ENCODE measurements at regions not wholly inside any gene's neighbourhood (a gene's known extent, or its start where the extent isn't known, plus 50 kb on each side); places are given as distances from the start of the nearest gene placed in this dataset.

DNA sequence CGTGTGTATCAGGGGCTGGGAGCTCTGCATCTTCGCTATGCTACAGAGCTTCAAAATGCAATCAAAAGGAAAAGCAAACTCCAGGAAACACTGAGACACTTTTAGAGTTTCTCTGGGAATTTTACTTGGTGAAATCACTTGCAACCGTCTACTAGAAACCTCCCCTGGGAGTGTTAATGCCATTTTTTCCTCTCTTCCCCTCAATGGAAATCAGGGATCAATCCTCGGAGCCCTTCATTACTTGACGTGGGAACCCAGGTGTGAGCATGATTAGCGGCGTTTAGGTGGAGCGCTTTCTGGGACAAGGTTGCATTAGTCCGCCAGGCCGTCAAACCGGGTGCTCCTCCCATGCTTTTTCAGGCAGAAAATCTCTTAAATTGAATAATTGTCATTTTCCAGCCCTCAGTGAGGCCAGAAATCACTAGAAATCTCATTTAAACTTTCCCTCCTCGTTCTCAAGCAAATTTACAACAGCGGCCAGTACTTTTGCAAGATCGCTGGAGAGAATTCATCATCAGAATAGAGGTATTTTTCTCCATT lies 191.3 kb downstream of the IRX1 start:
- Histone ChIP-seq H3K36me3 (ENCODE audit: control insufficient read depth, insufficient read depth, low read length) (no peaks in the 10 kb centered on the region), H2BK15ac (replicated peaks; ENCODE audit: low read depth) (no peak overlapping the region), H3K23ac (ENCODE audit: low read length) (no peak overlapping the region), H3K27ac (ENCODE audit: low read depth, low read length) (no peak overlapping the region), H3K4me3 (ENCODE audit: low read length) (no peak overlapping the region), H3K56ac (ENCODE audit: low read length) (no peak overlapping the region), H2BK5ac (ENCODE audit: low read length) (no peak overlapping the region), H3K79me2 (ENCODE audit: control insufficient read depth, insufficient read depth, low read length) (no peaks in the 10 kb centered on the region), H4K5ac (ENCODE audit: low read length) (no peak overlapping the region), H3K4ac (ENCODE audit: low read depth, low read length) (no peak overlapping the region), H3K79me1 (ENCODE audit: low read length) (no peaks in the 10 kb centered on the region), H3K18ac (ENCODE audit: low read length) (no peak overlapping the region), H4K8ac (ENCODE audit: low read depth, low read length) (no peak overlapping the region), H2BK120ac (ENCODE audit: low read depth, low read length) (no peak overlapping the region), H3K27me3 (ENCODE audit: insufficient read depth, low read length, poor library complexity) (no peaks in the 10 kb centered on the region), H3K4me2 (ENCODE audit: low read length) (no peak overlapping the region), H3K9ac (ENCODE audit: low read length) (no peak overlapping the region), H3K4me1 (ENCODE audit: control insufficient read depth, low read depth, low read length) (no peaks in the 10 kb centered on the region), H2AK5ac (ENCODE audit: low read length) (no peak overlapping the region)
- WGBS (ENCODE audit: extremely low coverage, insufficient coverage, low lambda C conversion rate) = no CpG with 5 or more reads among the region's 14 CpGs
- DNase-seq = no peak

- H3K23ac ChIP-seq (ENCODE audit: low read length) = no peak overlapping the region
- no peak overlapping the region for H3K18ac ChIP-seq (ENCODE audit: low read length)
- no peak overlapping the region for H3K4ac ChIP-seq (ENCODE audit: low read depth, low read length)
- no CpG with 5 or more reads among the region's 10 CpGs for WGBS (ENCODE audit: extremely low coverage, insufficient coverage, low lambda C conversion rate)
- H2AK5ac ChIP-seq (ENCODE audit: low read length) = no peak overlapping the region
- no peaks in the 10 kb centered on the region for H3K79me1 ChIP-seq (ENCODE audit: low read length)
- no peaks in the 10 kb centered on the region for H3K27me3 ChIP-seq (ENCODE audit: insufficient read depth, low read length, poor library complexity)
- H3K56ac ChIP-seq (ENCODE audit: low read length) = no peak overlapping the region
- H3K9ac ChIP-seq (ENCODE audit: low read length) = no peak overlapping the region
- no peak overlapping the region for H3K4me3 ChIP-seq (ENCODE audit: low read length)
- H3K79me2 ChIP-seq (ENCODE audit: control insufficient read depth, insufficient read depth, low read length) = no peaks in the 10 kb centered on the region
- H4K5ac ChIP-seq (ENCODE audit: low read length) = no peak overlapping the region
- no peak overlapping the region for H3K27ac ChIP-seq (ENCODE audit: low read depth, low read length)
- no peak overlapping the region for H4K8ac ChIP-seq (ENCODE audit: low read depth, low read length)
- no peak overlapping the region for H2BK15ac ChIP-seq (replicated peaks; ENCODE audit: low read depth)
- DNase-seq = peak; percentile 11
- H3K36me3 ChIP-seq (ENCODE audit: control insufficient read depth, insufficient read depth, low read length) = no peaks in the 10 kb centered on the region
- H2BK5ac ChIP-seq (ENCODE audit: low read length) = no peak overlapping the region
- no peak overlapping the region for H2BK120ac ChIP-seq (ENCODE audit: low read depth, low read length)
- H3K4me2 ChIP-seq (ENCODE audit: low read length) = no peak overlapping the region
- H3K4me1 ChIP-seq (ENCODE audit: control insufficient read depth, low read depth, low read length) = no peaks in the 10 kb centered on the region
Observed at GRCh38 chr5:3787604-3788003, 192.0 kb downstream of the IRX1 start.

DNA sequence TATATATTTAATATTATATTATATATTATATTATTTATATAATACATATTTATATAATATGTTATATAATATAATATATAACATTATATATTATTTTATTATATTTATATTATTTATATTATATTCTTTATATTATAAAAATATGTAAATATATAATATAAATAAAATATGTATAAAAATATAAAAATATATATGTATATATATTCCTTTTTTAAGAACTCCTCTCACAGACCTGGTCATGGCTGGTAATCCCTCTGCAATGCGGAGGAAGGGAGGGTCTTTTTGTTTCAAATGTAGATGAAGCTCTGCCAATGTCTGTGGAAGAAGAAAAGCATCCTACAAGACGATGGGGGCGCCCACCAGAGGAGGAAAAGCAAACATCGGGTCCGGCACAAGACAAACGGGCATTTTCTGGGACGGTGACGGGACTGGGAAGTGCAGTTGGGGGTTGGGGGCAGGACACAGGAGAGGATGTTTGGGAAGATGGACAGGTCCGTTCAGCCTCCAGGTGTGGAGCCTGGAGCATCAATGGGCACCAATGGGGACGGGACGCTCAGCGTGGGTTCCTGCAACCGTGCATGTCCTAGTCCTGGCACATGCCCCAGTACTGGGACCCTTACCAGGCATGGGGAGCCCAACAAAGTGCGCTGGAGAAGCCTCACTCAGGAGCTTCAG lies 194.0 kb downstream of the IRX1 start:
- H3K4ac ChIP-seq (ENCODE audit: low read depth, low read length) = no peak overlapping the region
- H4K8ac ChIP-seq (ENCODE audit: low read depth, low read length) = no peak overlapping the region
- H3K18ac ChIP-seq (ENCODE audit: low read length) = no peak overlapping the region
- no peak overlapping the region for H3K56ac ChIP-seq (ENCODE audit: low read length)
- H3K23ac ChIP-seq (ENCODE audit: low read length) = no peak overlapping the region
- H2BK5ac ChIP-seq (ENCODE audit: low read length) = no peak overlapping the region
- H3K4me2 ChIP-seq (ENCODE audit: low read length) = no peak overlapping the region
- H2BK120ac ChIP-seq (ENCODE audit: low read depth, low read length) = no peak overlapping the region
- no peak overlapping the region for H3K4me3 ChIP-seq (ENCODE audit: low read length)
- no peak overlapping the region for H2AK5ac ChIP-seq (ENCODE audit: low read length)
- H3K36me3 ChIP-seq (ENCODE audit: control insufficient read depth, insufficient read depth, low read length) = no peaks in the 10 kb centered on the region
- DNase-seq = peak; percentile 38
- H3K27ac ChIP-seq (ENCODE audit: low read depth, low read length) = no peak overlapping the region
- no peak overlapping the region for H3K9ac ChIP-seq (ENCODE audit: low read length)
- H3K79me2 ChIP-seq (ENCODE audit: control insufficient read depth, insufficient read depth, low read length) = no peaks in the 10 kb centered on the region
- H3K27me3 ChIP-seq (ENCODE audit: insufficient read depth, low read length, poor library complexity) = no peaks in the 10 kb centered on the region
- no CpG with 5 or more reads among the region's 14 CpGs for WGBS (ENCODE audit: extremely low coverage, insufficient coverage, low lambda C conversion rate)
- H3K79me1 ChIP-seq (ENCODE audit: low read length) = no peaks in the 10 kb centered on the region
- H3K4me1 ChIP-seq (ENCODE audit: control insufficient read depth, low read depth, low read length) = no peaks in the 10 kb centered on the region
- no peak overlapping the region for H2BK15ac ChIP-seq (replicated peaks; ENCODE audit: low read depth)
- H4K5ac ChIP-seq (ENCODE audit: low read length) = no peak overlapping the region

GRCh38 chr5:3793162-3793561 lies 197.5 kb downstream of the IRX1 start:
- H3K27ac ChIP-seq (ENCODE audit: low read depth, low read length) = no peak overlapping the region
- no peak overlapping the region for H3K18ac ChIP-seq (ENCODE audit: low read length)
- no peak overlapping the region for H2BK15ac ChIP-seq (replicated peaks; ENCODE audit: low read depth)
- H3K36me3 ChIP-seq (ENCODE audit: control insufficient read depth, insufficient read depth, low read length) = no peaks in the 10 kb centered on the region
- no peaks in the 10 kb centered on the region for H3K4me1 ChIP-seq (ENCODE audit: control insufficient read depth, low read depth, low read length)
- no peak overlapping the region for H2BK5ac ChIP-seq (ENCODE audit: low read length)
- WGBS (ENCODE audit: extremely low coverage, insufficient coverage, low lambda C conversion rate) = no CpG with 5 or more reads among the region's 1 CpG
- H4K8ac ChIP-seq (ENCODE audit: low read depth, low read length) = no peak overlapping the region
- no peak overlapping the region for H3K23ac ChIP-seq (ENCODE audit: low read length)
- no peak overlapping the region for H3K9ac ChIP-seq (ENCODE audit: low read length)
- no peaks in the 10 kb centered on the region for H3K79me1 ChIP-seq (ENCODE audit: low read length)
- H3K27me3 ChIP-seq (ENCODE audit: insufficient read depth, low read length, poor library complexity) = no peaks in the 10 kb centered on the region
- H3K4me2 ChIP-seq (ENCODE audit: low read length) = no peak overlapping the region
- no peaks in the 10 kb centered on the region for H3K79me2 ChIP-seq (ENCODE audit: control insufficient read depth, insufficient read depth, low read length)
- no peak overlapping the region for H3K4me3 ChIP-seq (ENCODE audit: low read length)
- H4K5ac ChIP-seq (ENCODE audit: low read length) = no peak overlapping the region
- no peak for DNase-seq
- H2AK5ac ChIP-seq (ENCODE audit: low read length) = no peak overlapping the region
- H2BK120ac ChIP-seq (ENCODE audit: low read depth, low read length) = no peak overlapping the region
- H3K4ac ChIP-seq (ENCODE audit: low read depth, low read length) = no peak overlapping the region
- no peak overlapping the region for H3K56ac ChIP-seq (ENCODE audit: low read length)

DNA sequence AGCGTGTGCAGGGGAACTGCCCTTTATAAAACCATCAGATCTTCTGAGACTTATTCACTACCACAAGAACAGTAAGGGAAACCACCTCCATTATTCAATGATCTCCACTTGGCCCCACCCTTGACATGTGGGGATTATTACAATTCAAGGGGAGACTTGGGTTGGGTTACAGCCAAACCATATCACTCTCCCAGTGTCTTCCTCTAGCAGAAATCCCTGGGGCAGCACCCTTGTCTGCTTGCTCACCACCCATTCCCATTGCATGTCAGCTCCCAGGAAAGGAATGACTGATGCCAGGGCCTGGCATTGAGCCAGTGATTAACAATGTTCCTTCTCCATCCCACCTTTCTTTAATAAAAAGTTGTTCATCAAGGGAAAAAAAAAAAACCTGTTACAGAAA lies 199.0 kb downstream of the IRX1 start:
- Histone ChIP-seq H2BK5ac (ENCODE audit: low read length) (no peak overlapping the region), H3K36me3 (ENCODE audit: control insufficient read depth, insufficient read depth, low read length) (no peaks in the 10 kb centered on the region), H3K79me1 (ENCODE audit: low read length) (no peaks in the 10 kb centered on the region), H2AK5ac (ENCODE audit: low read length) (no peak overlapping the region), H3K4me1 (ENCODE audit: control insufficient read depth, low read depth, low read length) (no peaks in the 10 kb centered on the region), H3K18ac (ENCODE audit: low read length) (no peak overlapping the region), H2BK120ac (ENCODE audit: low read depth, low read length) (no peak overlapping the region), H3K4me3 (ENCODE audit: low read length) (no peak overlapping the region), H2BK15ac (replicated peaks; ENCODE audit: low read depth) (no peak overlapping the region), H4K8ac (ENCODE audit: low read depth, low read length) (no peak overlapping the region), H3K27me3 (ENCODE audit: insufficient read depth, low read length, poor library complexity) (no peaks in the 10 kb centered on the region), H3K4ac (ENCODE audit: low read depth, low read length) (no peak overlapping the region), H3K79me2 (ENCODE audit: control insufficient read depth, insufficient read depth, low read length) (no peaks in the 10 kb centered on the region), H3K9ac (ENCODE audit: low read length) (no peak overlapping the region), H3K56ac (ENCODE audit: low read length) (no peak overlapping the region), H3K27ac (ENCODE audit: low read depth, low read length) (no peak overlapping the region), H3K23ac (ENCODE audit: low read length) (no peak overlapping the region), H3K4me2 (ENCODE audit: low read length) (no peak overlapping the region), H4K5ac (ENCODE audit: low read length) (no peak overlapping the region)
- DNase-seq = no peak
- no CpG with 5 or more reads among the region's 1 CpG for WGBS (ENCODE audit: extremely low coverage, insufficient coverage, low lambda C conversion rate)

- Histone ChIP-seq H3K79me1 (ENCODE audit: low read length) (no peaks in the 10 kb centered on the region), H2AK5ac (ENCODE audit: low read length) (no peak overlapping the region), H2BK5ac (ENCODE audit: low read length) (no peak overlapping the region), H4K5ac (ENCODE audit: low read length) (no peak overlapping the region), H3K36me3 (ENCODE audit: control insufficient read depth, insufficient read depth, low read length) (no peaks in the 10 kb centered on the region), H3K18ac (ENCODE audit: low read length) (no peak overlapping the region), H3K4ac (ENCODE audit: low read depth, low read length) (no peak overlapping the region), H3K4me2 (ENCODE audit: low read length) (no peak overlapping the region), H3K27me3 (ENCODE audit: insufficient read depth, low read length, poor library complexity) (no peaks in the 10 kb centered on the region), H3K27ac (ENCODE audit: low read depth, low read length) (no peak overlapping the region), H3K23ac (ENCODE audit: low read length) (no peak overlapping the region), H3K79me2 (ENCODE audit: control insufficient read depth, insufficient read depth, low read length) (no peaks in the 10 kb centered on the region), H2BK120ac (ENCODE audit: low read depth, low read length) (no peak overlapping the region), H3K56ac (ENCODE audit: low read length) (no peak overlapping the region), H3K9ac (ENCODE audit: low read length) (no peak overlapping the region), H4K8ac (ENCODE audit: low read depth, low read length) (no peak overlapping the region), H2BK15ac (replicated peaks; ENCODE audit: low read depth) (no peak overlapping the region), H3K4me1 (ENCODE audit: control insufficient read depth, low read depth, low read length) (no peaks in the 10 kb centered on the region), H3K4me3 (ENCODE audit: low read length) (no peak overlapping the region)
- no peak for DNase-seq
- no CpG with 5 or more reads among the region's 3 CpGs for WGBS (ENCODE audit: extremely low coverage, insufficient coverage, low lambda C conversion rate)
Observed at GRCh38 chr5:3796736-3797135, 201.1 kb downstream of the IRX1 start.
